Smooth muscle cell (in vitro differentiated cells): ENCODE measurements at regions not wholly inside any gene's neighbourhood (a gene's known extent, or its start where the extent isn't known, plus 50 kb on each side); places are given as distances from the start of the nearest gene placed in this dataset.

ENCODE experiments used
- DNase-seq: peaks from one replicate; lab custom pipeline; 2025; ENCODE audit not compliant: unreplicated experiment; lab: John Stamatoyannopoulos, UW
- H2AFZ ChIP-seq: fragments of 200-600 bp; sonication (generic); 2 replicates; pipeline ENCODE4 v1.6.0; 2016; ENCODE audit warnings: antibody characterized with exemption, low read depth, mild to moderate bottlenecking
- H3F3A ChIP-seq: fragments of 200-600 bp; sonication (generic); 2 replicates; pipeline ENCODE4 v1.6.0; 2017; ENCODE audit warnings: antibody characterized with exemption, low read depth
- H3K27ac ChIP-seq: fragments of 200-600 bp; sonication (generic); 2 replicates; pipeline ENCODE4 v1.5.1; 2016; ENCODE audit warnings: low read depth, mild to moderate bottlenecking
- H3K27me3 ChIP-seq: fragments of 200-600 bp; sonication (generic); 2 replicates; pipeline ENCODE4 v1.6.1; 2016; ENCODE audit warnings: low read depth, mild to moderate bottlenecking
- H3K36me3 ChIP-seq: fragments of 200-600 bp; sonication (generic); 2 replicates; pipeline ENCODE4 v1.5.1; 2016; ENCODE audit warnings: low read depth
- H3K4me1 ChIP-seq: fragments of 200-600 bp; sonication (generic); 2 replicates; pipeline ENCODE4 v1.5.1; 2016; ENCODE audit warnings: low read depth
- H3K4me2 ChIP-seq: fragments of 200-600 bp; sonication (generic); 2 replicates; pipeline ENCODE4 v1.6.0; 2016; ENCODE audit warnings: mild to moderate bottlenecking
- H3K4me3 ChIP-seq: fragments of 200-600 bp; sonication (generic); 2 replicates; pipeline ENCODE4 v1.5.1; 2016; ENCODE audit warnings: mild to moderate bottlenecking
- H3K79me2 ChIP-seq: fragments of 200-600 bp; sonication (generic); 2 replicates; pipeline ENCODE4 v1.6.0; 2016; ENCODE audit warnings: low read depth, mild to moderate bottlenecking
- H3K9ac ChIP-seq: fragments of 200-600 bp; sonication (generic); 2 replicates; pipeline ENCODE4 v1.6.0; 2016; ENCODE audit warnings: low read depth
- H3K9me3 ChIP-seq: fragments of 200-600 bp; sonication (generic); replicated peaks from 2 replicates; pipeline ENCODE4 v1.5.1; 2016; ENCODE audit warnings: low read depth
- H4K20me1 ChIP-seq: fragments of 200-600 bp; sonication (generic); 2 replicates; pipeline ENCODE4 v1.6.0; 2016; ENCODE audit warnings: low read depth
- WGBS: methylation state at CpG from one replicate; pipeline ENCODE4 v1.1.7; 2016; ENCODE audit warnings: low lambda C conversion rate; 5-methylcytosine and 5-hydroxymethylcytosine counted together
- TF ChIP-seq, protein P1 (sequence below): fragments of 200-600 bp; sonication (generic); IDR thresholded peaks from 2 replicates; pipeline ENCODE4 v1.5.1; 2017; ENCODE audit warnings: borderline replicate concordance, mild to moderate bottlenecking, antibody characterized with exemption; ENCODE audit not compliant: insufficient read depth, poor library complexity, severe bottlenecking

DNA sequence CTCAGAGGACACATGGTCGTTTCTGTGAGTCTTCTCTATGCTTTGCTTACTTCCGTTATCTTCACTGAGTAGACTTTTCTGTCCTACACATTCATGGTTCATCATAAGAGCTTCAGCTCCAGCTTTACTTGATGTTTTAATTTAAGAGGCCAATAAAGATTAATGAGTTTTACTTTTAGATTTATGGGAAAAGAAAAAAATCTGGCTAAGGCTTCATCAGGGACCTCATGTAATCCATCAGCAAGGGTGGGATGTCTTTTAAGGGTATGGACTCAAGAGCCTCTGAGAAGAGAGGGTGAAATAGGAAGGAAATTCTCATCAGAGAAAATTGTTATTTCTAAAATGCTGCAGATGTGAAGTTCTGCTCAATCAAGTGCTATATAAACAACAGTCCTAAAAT, 963.0 kb upstream of the RAG2 start:
- no peaks in the 10 kb centered on the region for H3K79me2 ChIP-seq

DNA sequence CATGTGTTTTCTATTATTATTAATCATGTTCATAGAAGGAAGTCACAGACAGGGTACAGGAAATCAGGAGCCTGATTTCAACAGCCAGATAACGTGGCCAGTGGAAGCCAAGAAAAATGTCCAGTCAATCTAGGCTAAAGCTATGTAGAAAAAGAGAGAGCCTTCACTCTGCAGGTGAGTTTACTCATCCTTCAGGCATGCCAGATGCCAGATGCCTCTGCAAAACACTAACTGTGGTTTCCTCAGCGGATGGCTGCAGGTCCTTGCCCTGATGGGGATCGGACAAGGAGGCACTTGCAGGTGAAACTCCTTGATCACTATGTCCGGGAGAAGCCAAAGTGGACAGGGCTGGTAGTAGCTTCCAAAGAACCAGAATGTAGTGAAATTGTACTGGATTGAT, 962.3 kb upstream of the RAG2 start:
- H3K4me1 ChIP-seq = no peaks in the 10 kb centered on the region
- H3K9me3 ChIP-seq = no peaks in the 10 kb centered on the region

More for the DNA sequence above, 963.0 kb upstream of the RAG2 start:
- no peak overlapping the region for H3K4me2 ChIP-seq
- H3F3A ChIP-seq = peaks cover 11% of the 10 kb centered on the region
- H3K27ac ChIP-seq = no peak overlapping the region
- no peaks in the 10 kb centered on the region for H3K27me3 ChIP-seq
- no peak for DNase-seq
- no peak overlapping the region for H2AFZ ChIP-seq
- H3K36me3 ChIP-seq = no peaks in the 10 kb centered on the region
- H3K4me1 ChIP-seq = no peaks in the 10 kb centered on the region
- TF ChIP-seq, protein P1, sequence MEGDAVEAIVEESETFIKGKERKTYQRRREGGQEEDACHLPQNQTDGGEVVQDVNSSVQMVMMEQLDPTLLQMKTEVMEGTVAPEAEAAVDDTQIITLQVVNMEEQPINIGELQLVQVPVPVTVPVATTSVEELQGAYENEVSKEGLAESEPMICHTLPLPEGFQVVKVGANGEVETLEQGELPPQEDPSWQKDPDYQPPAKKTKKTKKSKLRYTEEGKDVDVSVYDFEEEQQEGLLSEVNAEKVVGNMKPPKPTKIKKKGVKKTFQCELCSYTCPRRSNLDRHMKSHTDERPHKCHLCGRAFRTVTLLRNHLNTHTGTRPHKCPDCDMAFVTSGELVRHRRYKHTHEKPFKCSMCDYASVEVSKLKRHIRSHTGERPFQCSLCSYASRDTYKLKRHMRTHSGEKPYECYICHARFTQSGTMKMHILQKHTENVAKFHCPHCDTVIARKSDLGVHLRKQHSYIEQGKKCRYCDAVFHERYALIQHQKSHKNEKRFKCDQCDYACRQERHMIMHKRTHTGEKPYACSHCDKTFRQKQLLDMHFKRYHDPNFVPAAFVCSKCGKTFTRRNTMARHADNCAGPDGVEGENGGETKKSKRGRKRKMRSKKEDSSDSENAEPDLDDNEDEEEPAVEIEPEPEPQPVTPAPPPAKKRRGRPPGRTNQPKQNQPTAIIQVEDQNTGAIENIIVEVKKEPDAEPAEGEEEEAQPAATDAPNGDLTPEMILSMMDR = no peak
- 37% methylated on average over 2 of the region's 2 CpGs for WGBS
- H3K9me3 ChIP-seq = no peaks in the 10 kb centered on the region
- H4K20me1 ChIP-seq = no peaks in the 10 kb centered on the region
- no peak overlapping the region for H3K4me3 ChIP-seq
- H3K9ac ChIP-seq = no peak overlapping the region

DNA sequence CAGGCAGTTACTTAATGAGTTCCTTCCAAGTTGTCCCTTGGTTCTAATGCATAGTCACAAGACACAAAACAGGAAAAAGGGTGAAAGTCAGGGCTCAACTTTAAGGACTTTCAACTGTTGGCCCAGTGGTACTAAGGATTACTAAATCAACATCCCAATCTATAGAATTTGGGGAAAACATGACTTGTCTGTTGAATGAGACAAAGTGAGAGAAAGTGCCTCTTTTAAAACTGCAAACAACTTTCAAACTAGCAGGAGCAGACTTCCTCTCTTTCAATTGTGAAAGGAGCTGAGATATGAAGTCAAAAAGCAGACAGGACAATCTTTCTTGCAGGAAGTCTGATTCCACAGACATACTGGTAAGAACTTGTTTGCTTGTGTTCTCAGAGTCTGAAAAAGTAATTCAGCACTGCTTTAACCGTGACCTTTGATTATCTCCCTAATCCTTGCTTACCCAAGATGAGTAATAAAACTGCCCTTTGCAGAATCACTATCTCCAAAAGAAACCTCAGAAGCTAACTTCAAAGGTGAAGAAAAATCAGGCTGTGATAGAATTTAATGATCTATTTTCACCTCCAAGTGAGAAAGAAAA, 960.7 kb upstream of the RAG2 start:
- Histone ChIP-seq H3K9ac (no peak overlapping the region), H3K36me3 (no peaks in the 10 kb centered on the region), H3K79me2 (no peaks in the 10 kb centered on the region), H3K4me3 (no peak overlapping the region), H3K27ac (peak overlapping the region; percentile 2), H3K4me1 (no peaks in the 10 kb centered on the region), H3K27me3 (no peaks in the 10 kb centered on the region), H4K20me1 (no peaks in the 10 kb centered on the region), H2AFZ (peak overlapping the region; percentile 35), H3K9me3 (no peaks in the 10 kb centered on the region), H3K4me2 (peak overlapping the region; percentile 57), H3F3A (peaks cover 11% of the 10 kb centered on the region)
- 4% methylated on average over 1 of the region's 1 CpG for WGBS
- no peak for DNase-seq
- TF ChIP-seq, protein P1 = no peak

More for the DNA sequence above, 962.3 kb upstream of the RAG2 start:
- H3F3A ChIP-seq = peaks cover 11% of the 10 kb centered on the region
- H3K4me2 ChIP-seq = no peak overlapping the region
- no peaks in the 10 kb centered on the region for H3K27me3 ChIP-seq
- no peaks in the 10 kb centered on the region for H3K79me2 ChIP-seq
- H3K27ac ChIP-seq = no peak overlapping the region
- DNase-seq = no peak
- no peak overlapping the region for H3K9ac ChIP-seq
- H3K36me3 ChIP-seq = no peaks in the 10 kb centered on the region
- TF ChIP-seq, protein P1 = no peak
- no peak overlapping the region for H2AFZ ChIP-seq
- WGBS = 60% methylated on average over 4 of the region's 4 CpGs
- no peaks in the 10 kb centered on the region for H4K20me1 ChIP-seq
- H3K4me3 ChIP-seq = no peak overlapping the region

DNA sequence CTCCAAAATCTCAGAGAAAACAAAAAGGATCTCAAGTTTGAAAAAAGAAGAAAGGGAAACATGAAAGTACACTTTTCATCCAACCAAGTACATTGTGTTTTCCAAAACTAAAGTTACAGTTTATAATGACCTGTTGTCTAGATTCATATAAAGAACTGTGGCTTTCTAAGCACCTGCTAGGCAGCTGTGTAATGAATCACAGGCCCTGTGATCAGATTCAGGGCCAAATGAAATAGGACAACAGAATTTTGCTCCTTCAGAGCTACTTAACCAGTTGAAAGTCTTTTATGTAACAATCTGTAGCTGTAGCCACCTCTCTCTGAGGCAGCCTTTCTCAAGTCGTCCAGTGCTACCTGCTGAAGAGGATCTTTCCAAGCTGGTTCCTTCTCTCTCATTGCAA, 960.0 kb upstream of the RAG2 start:
- Histone ChIP-seq H3K27ac (peak overlapping the region; percentile 2), H3K9me3 (no peaks in the 10 kb centered on the region), H3K79me2 (no peaks in the 10 kb centered on the region), H3K4me1 (no peaks in the 10 kb centered on the region), H3F3A (peaks cover 11% of the 10 kb centered on the region), H3K4me3 (no peak overlapping the region), H2AFZ (no peak overlapping the region), H4K20me1 (no peaks in the 10 kb centered on the region), H3K36me3 (no peaks in the 10 kb centered on the region), H3K4me2 (peak overlapping the region; percentile 57), H3K27me3 (no peaks in the 10 kb centered on the region), H3K9ac (no peak overlapping the region)
- 64% methylated on average over 1 of the region's 1 CpG for WGBS
- TF ChIP-seq, protein P1 = no peak
- DNase-seq = no peak
